Mesothelial cell of epicardium (in vitro differentiated cells): ENCODE measurements at regions not wholly inside any gene's neighbourhood (a gene's known extent, or its start where the extent isn't known, plus 50 kb on each side); places are given as distances from the start of the nearest gene placed in this dataset.

Experiments used
- DNase-seq, 2 experiments: peaks; one replicate each; pipeline ENCODE4 v3.0.0; 2021; ENCODE audit warnings: low spot score in 2 of 2; ENCODE audit not compliant: unreplicated experiment in 2 of 2
- H3K27ac Mint-ChIP-seq: 2 replicates; pipeline ENCODE4 v1.8.0; 2021; ENCODE audit warnings: mixed read lengths
- H3K27me3 Mint-ChIP-seq: 2 replicates; pipeline ENCODE4 v1.8.0; 2021; ENCODE audit warnings: low read depth, mixed read lengths
- H3K36me3 Mint-ChIP-seq: 2 replicates; pipeline ENCODE4 v1.8.0; 2021; ENCODE audit warnings: mixed read lengths
- H3K4me1 Mint-ChIP-seq: 2 replicates; pipeline ENCODE4 v1.8.0; 2021; ENCODE audit warnings: mixed read lengths
- H3K4me3 Mint-ChIP-seq: 2 replicates; pipeline ENCODE4 v1.8.0; 2021; ENCODE audit warnings: mild to moderate bottlenecking, moderate library complexity, mixed read lengths
- H3K9me3 Mint-ChIP-seq: 2 replicates; pipeline ENCODE4 v1.8.0; 2021; ENCODE audit warnings: mixed read lengths
- TF ChIP-seq, protein P1 (sequence below): fragments of 200-600 bp; sonication (generic); IDR thresholded peaks from one replicate; pipeline ENCODE4 v1.5.0; 2021; ENCODE audit warnings: antibody characterized with exemption; ENCODE audit not compliant: unreplicated experiment

DNA sequence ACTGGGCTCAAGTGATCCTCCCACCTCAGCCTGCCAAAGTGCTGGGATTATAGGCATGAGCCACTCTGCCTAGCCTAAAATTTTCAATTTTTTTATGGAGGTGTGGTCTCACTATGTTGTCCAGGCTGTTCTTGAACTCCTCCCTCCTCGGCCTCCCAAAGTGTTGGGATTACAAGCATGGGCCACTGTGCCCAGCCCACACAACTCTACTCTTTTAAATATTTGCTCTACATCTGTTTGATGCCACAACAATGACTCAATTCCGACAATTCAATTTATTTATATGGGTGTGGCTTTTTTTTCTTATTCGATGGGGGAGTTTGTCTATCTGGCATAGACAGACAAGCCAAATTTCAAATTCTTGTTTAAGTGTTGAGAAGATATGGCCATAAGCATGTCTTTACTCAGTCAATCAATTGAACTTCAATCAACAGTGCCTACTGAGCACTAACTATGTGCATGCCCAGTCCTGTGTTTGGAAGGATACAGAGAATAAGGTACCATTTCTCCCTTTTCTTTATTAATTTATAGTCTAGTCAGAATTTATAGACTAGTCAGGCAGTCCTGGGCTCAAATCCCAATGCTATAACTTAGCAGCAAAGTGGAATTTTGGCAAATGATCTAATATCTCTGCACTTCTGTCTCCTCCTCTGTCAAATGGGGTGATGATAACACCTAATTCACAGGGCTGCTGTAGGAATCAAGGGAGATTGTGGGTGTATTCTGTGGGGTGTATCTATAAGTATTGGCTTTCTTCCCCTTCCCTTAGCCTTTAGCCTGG is 54.6 kb upstream of the PIAS1 start:
- H3K9me3 Mint-ChIP-seq = no peaks in the 10 kb centered on the region
- no peak overlapping the region for H3K4me3 Mint-ChIP-seq
- H3K27ac Mint-ChIP-seq = peak overlapping the region; percentile 39
- H3K27me3 Mint-ChIP-seq = no peaks in the 10 kb centered on the region
- DNase-seq = no peak
- peaks cover 26% of the 10 kb centered on the region for H3K4me1 Mint-ChIP-seq
- H3K36me3 Mint-ChIP-seq = no peaks in the 10 kb centered on the region
- TF ChIP-seq, protein P1, sequence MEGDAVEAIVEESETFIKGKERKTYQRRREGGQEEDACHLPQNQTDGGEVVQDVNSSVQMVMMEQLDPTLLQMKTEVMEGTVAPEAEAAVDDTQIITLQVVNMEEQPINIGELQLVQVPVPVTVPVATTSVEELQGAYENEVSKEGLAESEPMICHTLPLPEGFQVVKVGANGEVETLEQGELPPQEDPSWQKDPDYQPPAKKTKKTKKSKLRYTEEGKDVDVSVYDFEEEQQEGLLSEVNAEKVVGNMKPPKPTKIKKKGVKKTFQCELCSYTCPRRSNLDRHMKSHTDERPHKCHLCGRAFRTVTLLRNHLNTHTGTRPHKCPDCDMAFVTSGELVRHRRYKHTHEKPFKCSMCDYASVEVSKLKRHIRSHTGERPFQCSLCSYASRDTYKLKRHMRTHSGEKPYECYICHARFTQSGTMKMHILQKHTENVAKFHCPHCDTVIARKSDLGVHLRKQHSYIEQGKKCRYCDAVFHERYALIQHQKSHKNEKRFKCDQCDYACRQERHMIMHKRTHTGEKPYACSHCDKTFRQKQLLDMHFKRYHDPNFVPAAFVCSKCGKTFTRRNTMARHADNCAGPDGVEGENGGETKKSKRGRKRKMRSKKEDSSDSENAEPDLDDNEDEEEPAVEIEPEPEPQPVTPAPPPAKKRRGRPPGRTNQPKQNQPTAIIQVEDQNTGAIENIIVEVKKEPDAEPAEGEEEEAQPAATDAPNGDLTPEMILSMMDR = no peak

DNA sequence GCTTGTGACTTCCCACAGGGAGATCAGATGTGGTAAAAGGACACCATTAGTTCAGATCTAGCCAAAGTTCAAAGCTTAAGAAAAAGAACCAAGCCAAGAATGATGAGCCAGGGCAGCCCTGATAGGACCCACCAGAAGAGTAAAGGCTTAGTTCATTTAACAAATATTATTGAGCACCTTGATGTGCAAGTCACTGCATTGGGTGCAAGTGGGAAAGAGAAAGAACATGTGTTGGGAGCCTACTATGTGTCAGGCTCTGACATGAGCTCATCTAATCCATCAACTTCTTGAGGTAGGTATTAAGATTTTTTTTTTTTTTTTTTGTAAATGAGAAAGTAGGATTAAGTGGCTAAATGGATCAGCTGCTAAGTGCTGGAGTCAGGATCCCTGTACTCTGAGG is 53.4 kb upstream of the PIAS1 start:
- Mint-ChIP-seq H3K4me1 (peaks cover 18% of the 10 kb centered on the region), H3K27me3 (no peaks in the 10 kb centered on the region), H3K36me3 (no peaks in the 10 kb centered on the region), H3K27ac (no peak overlapping the region), H3K4me3 (no peak overlapping the region), H3K9me3 (no peaks in the 10 kb centered on the region)
- TF ChIP-seq, protein P1 = no peak
- no peak for DNase-seq

- no peaks in the 10 kb centered on the region for H3K27me3 Mint-ChIP-seq
- H3K36me3 Mint-ChIP-seq = no peaks in the 10 kb centered on the region
- DNase-seq = no peak
- peaks cover 18% of the 10 kb centered on the region for H3K4me1 Mint-ChIP-seq
- H3K27ac Mint-ChIP-seq = no peak overlapping the region
- peaks cover 5% of the 10 kb centered on the region for H3K9me3 Mint-ChIP-seq
- no peak overlapping the region for H3K4me3 Mint-ChIP-seq
- TF ChIP-seq, protein P1 = no peak
These were observed 52.3 kb upstream of the PIAS1 start for GRCh38 chr15:68001811-68002210.

GRCh38 chr15:68003297-68003696 is 50.8 kb upstream of the PIAS1 start:
- peaks cover 18% of the 10 kb centered on the region for H3K9me3 Mint-ChIP-seq
- no peak for DNase-seq
- TF ChIP-seq, protein P1 = no peak

More at GRCh38 chr15:68003297-68003696, 50.8 kb upstream of the PIAS1 start:
- H3K4me1 Mint-ChIP-seq = peaks cover 12% of the 10 kb centered on the region
- peaks cover 8% of the 10 kb centered on the region for H3K36me3 Mint-ChIP-seq
- no peak overlapping the region for H3K27ac Mint-ChIP-seq
- no peaks in the 10 kb centered on the region for H3K27me3 Mint-ChIP-seq
- no peak overlapping the region for H3K4me3 Mint-ChIP-seq
